GM21381 (cell line): ENCODE measurements at regions not wholly inside any gene's neighbourhood (a gene's known extent, or its start where the extent isn't known, plus 50 kb on each side); places are given as distances from the start of the nearest gene placed in this dataset.

Source experiments
- ATAC-seq: cut with Tn5 transposase; IDR thresholded peaks from one replicate; pipeline ENCODE4 v1.9.1; 2021; ENCODE audit warnings: mild to moderate bottlenecking, moderate library complexity; ENCODE audit not compliant: unreplicated experiment

- ATAC-seq, result no peak
Observed at GRCh38 chr3:59547874-59548273, 498.0 kb upstream of the CFAP20DC start.

GRCh38 chr3:59546522-59546921 is 496.7 kb upstream of the CFAP20DC start:
- no peak for ATAC-seq

GRCh38 chr3:59545374-59545773 is 495.5 kb upstream of the CFAP20DC start:
- ATAC-seq, result no peak

- no peak for ATAC-seq
Observed at GRCh38 chr3:59542276-59542675, 492.5 kb upstream of the CFAP20DC start.

GRCh38 chr3:59540696-59541095 is 490.9 kb upstream of the CFAP20DC start:
- ATAC-seq, result peak; percentile 98

- ATAC-seq, result no peak
Observed at GRCh38 chr3:59540241-59540640, 490.4 kb upstream of the CFAP20DC start.

- no peak for ATAC-seq
Observed at GRCh38 chr3:59538753-59539432, 489.1 kb upstream of the CFAP20DC start.

GRCh38 chr3:59535791-59536221 is 486.0 kb upstream of the CFAP20DC start:
- no peak for ATAC-seq

GRCh38 chr3:59531994-59532393 is 482.2 kb upstream of the CFAP20DC start:
- ATAC-seq, result no peak

- no peak for ATAC-seq
Observed at GRCh38 chr3:59531066-59531745, 481.4 kb upstream of the CFAP20DC start.

GRCh38 chr3:59528251-59528650 is 478.4 kb upstream of the CFAP20DC start:
- no peak for ATAC-seq

GRCh38 chr3:59527493-59527892 is 477.7 kb upstream of the CFAP20DC start:
- ATAC-seq, result no peak

GRCh38 chr3:59526999-59527398 is 477.2 kb upstream of the CFAP20DC start:
- ATAC-seq, result no peak

GRCh38 chr3:59522550-59522949 is 472.7 kb upstream of the CFAP20DC start:
- ATAC-seq, result no peak

GRCh38 chr3:59519094-59519493 is 469.3 kb upstream of the CFAP20DC start:
- ATAC-seq, result no peak

- no peak for ATAC-seq
Observed at GRCh38 chr3:59518283-59519055, 468.6 kb upstream of the CFAP20DC start.

- no peak for ATAC-seq
Observed at GRCh38 chr3:59517388-59517787, 467.6 kb upstream of the CFAP20DC start.

- no peak for ATAC-seq
Observed at GRCh38 chr3:59515966-59516365, 466.1 kb upstream of the CFAP20DC start.

- ATAC-seq, result no peak
Observed at GRCh38 chr3:59514865-59515482, 465.1 kb upstream of the CFAP20DC start.

GRCh38 chr3:59513570-59513969 is 463.7 kb upstream of the CFAP20DC start:
- ATAC-seq, result no peak

- no peak for ATAC-seq
Observed at GRCh38 chr3:59512066-59512465, 462.2 kb upstream of the CFAP20DC start.
